Skin of body (tissue), 1 donor: ENCODE measurements at regions not wholly inside any gene's neighbourhood (a gene's known extent, or its start where the extent isn't known, plus 50 kb on each side); places are given as distances from the start of the nearest gene placed in this dataset.
A peak's percentile ranks its signal among the peaks of the same experiment; 100 is the strongest.

Source experiments
- DNase-seq: peaks from one replicate; lab custom pipeline; 2025; lab: John Stamatoyannopoulos, UW

GRCh38 chr16:54231919-54232318 is 54.7 kb downstream of the IRX3 start:
- DNase-seq, result no peak

GRCh38 chr16:54231336-54231735 is 55.3 kb downstream of the IRX3 start:
- DNase-seq, result no peak

GRCh38 chr16:54228325-54228724 is 58.3 kb downstream of the IRX3 start:
- no peak for DNase-seq

GRCh38 chr16:54226296-54227010 is 60.1 kb downstream of the IRX3 start:
- no peak for DNase-seq

GRCh38 chr16:54219709-54220108 is 66.9 kb downstream of the IRX3 start:
- DNase-seq, result no peak

GRCh38 chr16:54216688-54217087 is 69.9 kb downstream of the IRX3 start:
- no peak for DNase-seq

- DNase-seq, result peak; percentile 54
These were observed 70.3 kb downstream of the IRX3 start for GRCh38 chr16:54216268-54216667.

- DNase-seq, result no peak
These were observed 71.1 kb downstream of the IRX3 start for GRCh38 chr16:54215471-54215870.

- DNase-seq, result no peak
These were observed 73.3 kb downstream of the IRX3 start for GRCh38 chr16:54213322-54213721.

GRCh38 chr16:54212893-54213292 is 73.7 kb downstream of the IRX3 start:
- DNase-seq, result no peak

- no peak for DNase-seq
These were observed 75.4 kb downstream of the IRX3 start for GRCh38 chr16:54211203-54211602.

GRCh38 chr16:54210452-54211125 is 76.0 kb downstream of the IRX3 start:
- peak; percentile 51 for DNase-seq

GRCh38 chr16:54208237-54208636 is 78.3 kb downstream of the IRX3 start:
- no peak for DNase-seq

- DNase-seq, result no peak
These were observed 78.8 kb downstream of the IRX3 start for GRCh38 chr16:54207837-54208236.

- DNase-seq, result no peak
These were observed 81.8 kb downstream of the IRX3 start for GRCh38 chr16:54204756-54205155.

GRCh38 chr16:54203851-54204505 is 82.6 kb downstream of the IRX3 start:
- DNase-seq, result no peak

- no peak for DNase-seq
These were observed 83.2 kb downstream of the IRX3 start for GRCh38 chr16:54203384-54203783.
